DMS114 treated with DMSO at 0.1 percent for 48 hours (cell line): ENCODE measurements at regions not wholly inside any gene's neighbourhood (a gene's known extent, or its start where the extent isn't known, plus 50 kb on each side); places are given as distances from the start of the nearest gene placed in this dataset.

Experiments used
- DNase-seq: peaks from one replicate; lab custom pipeline; 2025; ENCODE audit not compliant: unreplicated experiment; lab: John Stamatoyannopoulos, UW

- no peak for DNase-seq
These were observed 901.2 kb downstream of the METTL15 start for GRCh38 chr11:29009426-29009825.

DNA sequence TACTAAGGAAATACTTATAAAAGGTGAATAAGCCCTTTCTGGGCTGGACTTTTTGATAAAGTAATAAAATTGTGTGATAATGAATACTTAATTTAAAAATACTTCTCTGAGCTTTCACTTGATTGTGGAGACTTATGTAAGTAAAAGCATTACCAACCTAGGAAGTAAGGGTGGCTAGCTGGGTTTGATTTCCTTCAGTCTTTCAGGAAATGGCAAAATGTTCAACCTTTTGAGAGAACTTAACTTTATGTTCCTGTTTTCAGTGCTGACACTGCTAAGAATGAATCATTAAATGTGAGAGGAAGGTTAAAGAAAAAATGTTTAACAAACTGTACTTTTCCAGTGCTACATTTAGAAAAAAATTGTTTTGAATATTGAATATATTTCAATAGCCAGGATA is 900.3 kb downstream of the METTL15 start:
- DNase-seq: no peak

GRCh38 chr11:29006668-29007067 is 898.5 kb downstream of the METTL15 start:
- DNase-seq: no peak

GRCh38 chr11:29005401-29005980 is 897.3 kb downstream of the METTL15 start:
- no peak for DNase-seq

DNA sequence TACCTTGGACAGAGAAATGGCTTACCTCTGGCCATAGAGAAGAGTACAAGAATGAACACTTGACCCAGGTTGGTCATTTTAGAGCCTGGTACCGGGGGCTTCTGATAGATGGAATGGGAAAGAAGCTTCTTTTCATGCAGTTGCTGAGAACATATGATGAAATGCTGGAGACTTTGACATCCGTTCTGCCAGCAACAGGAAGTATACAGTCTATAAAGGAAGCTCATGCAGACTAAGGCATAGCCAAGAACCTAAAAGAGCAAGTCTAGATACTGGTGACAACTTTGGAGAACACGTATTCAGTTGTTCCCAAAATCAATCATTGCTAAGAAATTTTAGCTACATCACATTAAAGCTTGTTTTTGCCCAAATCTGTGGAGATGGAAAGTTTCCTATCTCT is 894.6 kb downstream of the METTL15 start:
- no peak for DNase-seq

GRCh38 chr11:28999620-29000019 is 891.4 kb downstream of the METTL15 start:
- DNase-seq: no peak

DNA sequence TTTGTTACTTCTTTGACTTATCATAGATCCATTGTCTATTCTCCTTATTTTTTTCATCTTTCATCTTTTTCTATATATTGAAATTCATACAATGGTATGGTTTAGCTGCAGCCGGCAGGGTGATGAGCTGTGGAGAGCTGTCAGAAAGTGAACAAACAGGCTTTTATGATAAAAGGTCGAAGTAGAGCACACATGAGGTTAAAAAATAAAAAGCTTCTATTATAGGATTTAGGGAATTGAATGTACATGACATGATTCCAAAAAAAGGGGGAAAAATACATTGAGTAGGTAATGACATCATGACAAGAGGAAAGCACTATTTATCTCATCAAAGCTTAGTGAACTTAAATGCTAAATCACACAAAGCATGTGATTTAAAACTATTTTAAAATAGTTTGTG is 884.8 kb downstream of the METTL15 start:
- no peak for DNase-seq

- DNase-seq: no peak
These were observed 876.0 kb downstream of the METTL15 start for GRCh38 chr11:28984231-28984630.

DNA sequence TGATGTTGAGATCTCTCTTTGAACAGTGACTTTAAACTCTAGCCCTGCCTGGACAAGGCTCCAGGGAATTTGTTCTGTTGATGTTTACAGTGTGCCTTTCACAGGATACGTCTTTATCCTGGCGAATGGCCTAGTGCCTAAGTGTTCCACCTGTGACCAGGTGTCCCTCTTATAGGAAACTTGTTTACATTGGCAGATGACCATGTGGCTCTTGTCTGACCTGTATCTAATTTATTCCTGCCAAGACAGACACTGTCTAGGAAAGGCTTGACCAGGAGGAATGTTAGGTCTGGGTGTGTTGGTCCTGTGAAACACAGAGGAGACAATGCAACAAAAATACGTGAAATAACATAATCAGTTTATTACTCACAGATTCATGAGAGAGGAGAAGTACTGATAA is 875.6 kb downstream of the METTL15 start:
- DNase-seq: no peak

DNA sequence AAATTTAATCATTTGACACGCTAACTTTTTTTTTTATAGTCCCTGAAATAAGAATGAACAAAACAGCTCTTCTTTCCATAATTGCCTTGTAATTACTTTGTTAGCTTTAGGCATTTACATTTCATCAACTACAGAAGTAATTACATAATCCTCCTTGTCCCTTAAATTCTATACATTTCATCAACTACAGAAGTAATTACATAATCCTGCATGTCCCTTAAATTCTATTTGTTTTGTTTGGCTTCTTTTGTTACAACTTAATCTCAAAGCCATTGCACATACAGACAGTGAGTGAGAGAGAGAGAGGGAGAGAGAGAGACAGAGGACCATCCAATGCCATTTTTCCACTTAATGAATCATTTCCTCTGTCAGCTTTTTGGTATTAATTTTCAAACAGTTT is 873.2 kb downstream of the METTL15 start:
- DNase-seq: no peak

DNA sequence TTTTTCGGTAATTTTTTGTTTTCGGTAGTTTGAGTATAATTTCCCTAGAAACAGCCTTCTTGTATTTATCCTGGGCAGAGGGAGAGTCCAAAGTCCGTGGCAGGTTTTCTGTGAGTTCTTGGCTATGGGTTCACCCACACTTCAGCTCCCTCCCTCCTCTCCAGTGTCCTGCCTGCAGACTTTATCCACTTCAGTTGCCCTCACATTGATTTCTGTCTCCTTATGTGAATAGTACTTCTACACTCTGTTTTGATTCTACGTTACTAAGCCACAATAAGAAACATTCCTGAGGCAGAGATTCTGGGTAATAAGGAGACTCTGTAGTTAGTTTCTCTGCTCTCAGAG is 868.6 kb downstream of the METTL15 start:
- no peak for DNase-seq

DNA sequence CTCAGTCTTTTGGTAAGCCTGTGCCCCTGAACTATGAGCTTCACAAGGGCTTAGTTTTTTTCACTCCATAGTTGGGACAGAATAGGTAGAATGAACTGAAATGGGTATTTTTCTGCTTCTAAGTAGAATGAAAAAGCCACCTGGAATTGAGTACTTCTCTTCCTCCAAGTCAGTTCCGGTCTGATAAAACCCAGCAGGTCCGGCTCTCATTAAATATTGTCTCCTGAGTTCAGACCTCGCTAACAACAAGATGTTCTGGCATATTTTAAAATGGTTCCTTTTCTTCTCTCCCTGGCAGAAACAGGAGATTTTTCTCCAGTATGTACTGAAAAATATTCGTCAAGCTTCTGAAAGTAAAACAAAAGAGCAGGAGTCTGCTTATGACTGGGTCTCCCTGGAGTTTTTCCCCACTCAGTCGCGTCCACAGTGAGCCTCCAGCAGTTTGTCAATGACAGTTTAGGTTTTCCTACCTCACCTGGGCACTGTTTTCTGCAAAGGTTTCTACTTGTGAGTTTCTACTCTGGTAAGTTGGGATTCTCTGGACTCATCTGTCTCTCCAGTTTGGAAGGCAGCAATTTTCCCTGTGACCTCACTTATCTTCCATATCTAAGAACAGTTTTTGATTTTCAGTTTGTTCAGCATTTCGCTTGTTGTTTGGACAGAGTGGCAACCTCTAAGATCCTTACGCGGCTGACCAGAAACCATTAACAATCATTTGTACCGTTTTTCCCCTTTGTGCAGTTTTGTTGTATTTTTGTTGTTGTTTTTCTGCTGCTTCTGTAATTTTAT is 868.0 kb downstream of the METTL15 start:
- no peak for DNase-seq

DNA sequence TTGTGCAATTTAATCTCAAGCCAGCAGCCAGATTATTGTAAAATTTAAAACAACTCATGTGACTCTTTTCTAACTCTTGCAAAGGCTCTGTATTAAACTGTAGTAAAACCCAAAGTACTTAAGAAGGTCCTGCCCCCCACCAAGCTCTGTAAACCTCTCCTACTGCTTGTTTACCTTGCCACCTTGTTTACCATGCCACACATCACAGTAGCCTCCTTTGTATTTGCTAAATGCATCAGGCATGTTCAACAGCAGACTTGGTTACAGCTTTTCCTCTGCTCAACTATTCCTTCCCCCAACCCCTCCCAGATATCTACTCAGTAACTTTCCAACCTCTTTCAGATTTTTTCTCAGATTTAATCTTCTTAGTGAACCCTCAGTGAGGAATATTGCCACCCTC is 861.6 kb downstream of the METTL15 start:
- no peak for DNase-seq

DNA sequence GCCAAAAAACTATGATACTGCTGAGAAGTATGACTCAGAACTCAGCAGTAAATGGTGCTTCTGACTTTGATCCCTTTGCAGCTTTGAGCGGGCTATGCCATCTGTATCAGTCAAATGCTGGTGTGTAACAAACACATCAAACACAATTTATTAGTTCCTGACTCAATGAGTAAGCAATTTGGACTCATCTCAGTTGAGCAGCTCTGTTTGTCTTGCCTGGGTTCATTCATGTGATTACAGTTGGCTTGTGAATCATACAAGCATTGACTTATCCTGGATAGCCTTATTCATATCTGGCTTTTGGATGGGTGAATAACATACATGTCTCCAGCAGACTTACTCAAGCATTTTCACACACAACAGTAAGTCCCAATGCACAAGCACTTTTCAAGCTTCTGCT is 858.8 kb downstream of the METTL15 start:
- no peak for DNase-seq

GRCh38 chr11:28965819-28966218 is 857.6 kb downstream of the METTL15 start:
- DNase-seq: no peak

DNA sequence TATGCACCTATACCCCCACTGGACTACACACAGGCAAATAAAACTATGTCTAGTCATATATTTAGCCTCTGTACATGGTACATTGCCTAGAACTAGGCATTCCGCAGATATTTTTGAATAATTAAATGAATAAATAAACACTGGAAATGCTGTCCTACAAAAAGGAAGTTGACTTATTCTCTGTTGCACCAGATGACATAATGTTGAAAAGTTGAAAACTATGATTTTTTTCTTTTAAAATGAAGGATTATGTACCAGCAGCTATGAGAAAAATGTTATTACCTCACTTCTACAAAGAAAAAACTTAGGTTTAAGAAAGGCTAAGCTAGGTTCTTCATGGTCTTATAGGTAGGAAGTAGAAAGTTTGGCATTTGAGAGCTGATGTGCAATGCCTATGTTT is 856.6 kb downstream of the METTL15 start:
- no peak for DNase-seq

DNA sequence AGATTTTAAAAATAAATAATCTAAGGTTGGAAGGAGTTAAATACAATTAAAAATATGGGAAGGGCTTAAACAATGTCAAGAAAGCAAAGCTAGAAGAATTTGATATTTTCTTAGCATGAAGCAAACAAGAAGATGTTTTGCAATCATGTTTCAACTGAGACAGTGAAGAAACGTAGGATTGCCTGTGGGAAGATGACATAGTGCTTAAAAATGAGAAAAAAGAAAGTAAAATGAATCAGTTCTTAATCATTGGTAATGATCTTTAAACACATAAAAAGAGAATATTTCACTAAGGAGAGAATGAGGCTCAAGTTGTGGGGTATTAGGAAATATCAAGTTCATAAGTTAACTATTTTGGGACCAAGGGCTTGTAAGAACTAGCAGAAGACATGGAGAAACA is 855.0 kb downstream of the METTL15 start:
- no peak for DNase-seq

- no peak for DNase-seq
These were observed 854.3 kb downstream of the METTL15 start for GRCh38 chr11:28962502-28962901.

GRCh38 chr11:28961726-28962125 is 853.5 kb downstream of the METTL15 start:
- DNase-seq: no peak

- no peak for DNase-seq
These were observed 848.3 kb downstream of the METTL15 start for GRCh38 chr11:28956446-28956845.

GRCh38 chr11:28951191-28951590 is 843.0 kb downstream of the METTL15 start:
- DNase-seq: no peak

DNA sequence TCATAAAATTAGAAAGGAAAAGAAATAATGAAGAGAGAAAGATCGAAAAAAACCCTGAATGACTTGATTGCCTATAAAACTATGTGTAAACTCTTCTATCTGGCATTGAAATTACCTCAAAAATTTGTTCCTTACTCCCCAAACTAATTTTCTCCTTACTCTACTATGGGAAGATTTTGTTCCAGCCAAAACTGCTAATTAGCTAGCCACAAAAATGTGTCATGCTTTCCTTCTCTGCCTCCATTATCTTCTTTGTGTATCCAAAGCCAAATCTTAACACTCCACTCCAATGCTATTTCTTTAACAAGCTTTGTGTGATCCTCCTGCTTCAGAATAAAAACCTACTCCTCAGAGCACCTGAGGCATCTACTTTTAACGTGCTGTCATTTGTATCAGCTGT is 831.2 kb downstream of the METTL15 start:
- no peak for DNase-seq

DNA sequence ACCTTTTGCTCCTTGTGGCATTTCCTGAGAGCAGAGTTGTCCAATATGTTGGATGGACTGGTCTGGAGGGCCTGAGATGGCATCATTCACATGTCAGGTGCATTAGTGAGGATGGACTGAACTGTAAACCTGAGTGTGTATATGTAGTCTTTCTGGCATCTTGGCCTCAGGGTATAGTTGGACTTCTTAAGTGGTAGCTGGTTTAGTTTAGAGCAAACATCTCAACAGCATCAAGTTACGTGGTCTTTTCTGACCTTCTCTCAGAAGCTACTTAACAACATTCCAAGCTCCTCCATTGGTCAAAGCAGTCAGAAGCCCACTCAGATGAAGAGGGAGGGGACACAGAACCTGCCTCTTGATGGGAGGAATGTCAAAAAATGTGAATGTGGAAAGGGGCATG is 829.9 kb downstream of the METTL15 start:
- no peak for DNase-seq
